ENCODE measurements at regions not wholly inside any gene's neighbourhood (a gene's known extent, or its start where the extent isn't known, plus 50 kb on each side); places are given as distances from the start of the nearest gene placed in this dataset.

DNA sequence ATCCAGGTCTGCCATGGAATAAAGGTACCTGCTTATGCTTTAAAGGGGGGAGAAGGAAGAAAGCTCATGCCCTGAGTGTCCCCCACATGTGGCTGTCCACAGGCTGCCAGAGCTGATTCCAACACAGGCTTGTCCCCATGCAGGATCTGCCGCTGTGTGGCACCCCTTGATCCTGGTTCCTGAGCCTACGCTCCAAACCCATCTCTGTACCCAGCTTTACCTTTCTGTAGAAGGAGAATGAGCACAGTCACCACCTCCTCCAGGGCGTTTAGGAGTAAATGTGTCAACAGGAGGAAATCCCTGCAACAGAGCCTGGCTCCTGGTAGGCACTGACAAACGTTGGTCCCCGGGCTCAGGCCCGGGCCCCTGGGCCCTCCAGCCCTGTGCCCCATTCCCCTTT, 175.6 kb downstream of the RBFOX3 start:
- TF ChIP-seq, protein P1, sequence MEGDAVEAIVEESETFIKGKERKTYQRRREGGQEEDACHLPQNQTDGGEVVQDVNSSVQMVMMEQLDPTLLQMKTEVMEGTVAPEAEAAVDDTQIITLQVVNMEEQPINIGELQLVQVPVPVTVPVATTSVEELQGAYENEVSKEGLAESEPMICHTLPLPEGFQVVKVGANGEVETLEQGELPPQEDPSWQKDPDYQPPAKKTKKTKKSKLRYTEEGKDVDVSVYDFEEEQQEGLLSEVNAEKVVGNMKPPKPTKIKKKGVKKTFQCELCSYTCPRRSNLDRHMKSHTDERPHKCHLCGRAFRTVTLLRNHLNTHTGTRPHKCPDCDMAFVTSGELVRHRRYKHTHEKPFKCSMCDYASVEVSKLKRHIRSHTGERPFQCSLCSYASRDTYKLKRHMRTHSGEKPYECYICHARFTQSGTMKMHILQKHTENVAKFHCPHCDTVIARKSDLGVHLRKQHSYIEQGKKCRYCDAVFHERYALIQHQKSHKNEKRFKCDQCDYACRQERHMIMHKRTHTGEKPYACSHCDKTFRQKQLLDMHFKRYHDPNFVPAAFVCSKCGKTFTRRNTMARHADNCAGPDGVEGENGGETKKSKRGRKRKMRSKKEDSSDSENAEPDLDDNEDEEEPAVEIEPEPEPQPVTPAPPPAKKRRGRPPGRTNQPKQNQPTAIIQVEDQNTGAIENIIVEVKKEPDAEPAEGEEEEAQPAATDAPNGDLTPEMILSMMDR (IDR thresholded peaks at IDR 0.05): no peak
- TF ChIP-seq POLR2A (IDR thresholded peaks at IDR 0.05): no peak
